Inflammatory macrophage treated with lipopolysaccharide for 4 hours (primary cell): ENCODE measurements at regions not wholly inside any gene's neighbourhood (a gene's known extent, or its start where the extent isn't known, plus 50 kb on each side); places are given as distances from the start of the nearest gene placed in this dataset.

Source experiments
- DNase-seq: peaks from one replicate; pipeline ENCODE4 v3.0.0-alpha.2; 2020

DNA sequence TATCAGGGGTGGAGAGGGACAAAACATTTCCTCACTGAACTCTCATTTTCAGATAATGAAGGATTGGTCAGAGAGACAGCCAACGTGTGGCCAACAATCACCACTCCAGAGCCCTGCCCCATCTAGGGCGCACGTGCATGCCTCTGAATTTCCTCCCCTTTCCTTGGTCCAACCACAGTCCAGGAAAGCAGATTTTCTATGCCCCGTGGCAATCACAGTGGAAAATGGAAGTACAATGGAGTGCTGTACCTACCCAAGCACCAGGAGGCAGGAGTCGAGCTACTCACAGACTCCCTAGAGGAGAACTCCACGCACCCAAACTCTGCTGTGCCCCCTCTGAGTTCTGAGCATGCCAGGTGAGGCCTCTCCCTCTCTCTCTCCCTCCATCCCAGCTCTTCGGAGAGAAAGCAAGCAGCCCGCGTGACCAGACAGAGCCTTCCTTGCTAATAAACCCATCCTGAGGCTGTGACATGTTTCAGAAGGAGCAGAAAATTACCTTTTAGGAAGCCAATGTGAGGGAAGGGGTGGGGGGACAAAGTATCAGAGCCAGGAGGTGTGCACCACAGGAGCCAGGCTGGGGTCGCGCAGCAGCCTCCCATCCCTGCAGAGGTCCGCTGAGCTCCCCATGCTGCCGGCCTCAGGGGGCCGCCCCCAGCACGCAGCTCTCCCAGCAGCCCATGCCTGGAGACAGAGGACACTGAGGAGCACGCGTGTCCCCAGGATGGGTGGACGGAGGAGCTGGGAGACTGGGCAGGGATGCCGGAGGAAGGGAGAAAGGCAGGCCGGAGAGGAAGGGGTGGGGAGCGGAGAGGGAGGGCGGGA, 73.4 kb downstream of the PITPNM2 start:
- DNase-seq: no peak

DNA sequence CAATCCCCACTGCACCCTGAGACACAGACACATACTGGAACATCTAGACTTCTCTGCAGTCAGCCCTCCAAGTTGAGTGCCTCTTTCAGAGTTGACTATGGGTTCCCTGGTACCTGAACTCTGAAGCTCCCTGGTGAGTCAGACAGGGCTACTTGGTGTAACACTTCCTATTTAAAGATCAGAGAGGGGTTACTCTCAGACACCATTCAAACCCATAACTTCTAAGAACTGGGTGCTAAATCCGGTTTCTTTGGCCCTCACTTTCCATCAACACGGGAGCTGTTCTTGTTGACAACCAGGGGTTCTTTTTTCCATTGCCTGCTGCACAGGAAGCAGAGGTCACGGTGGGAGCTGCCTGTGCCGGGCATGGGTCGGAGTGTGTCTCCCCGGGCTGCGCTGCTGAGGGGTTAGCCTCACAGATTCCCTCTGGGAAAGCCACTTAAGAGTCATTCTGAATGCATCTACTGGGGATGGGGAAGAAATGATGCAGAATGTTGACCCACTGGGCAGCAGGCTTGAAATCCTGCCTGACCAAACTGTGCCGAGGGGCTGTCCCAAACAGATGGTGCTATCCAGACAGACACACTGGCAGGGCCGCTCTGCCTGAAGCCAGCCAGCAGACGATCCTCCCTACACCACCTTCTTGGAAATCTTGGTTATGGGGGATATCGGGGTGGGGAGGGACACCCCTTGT, 74.1 kb downstream of the PITPNM2 start:
- no peak for DNase-seq

DNA sequence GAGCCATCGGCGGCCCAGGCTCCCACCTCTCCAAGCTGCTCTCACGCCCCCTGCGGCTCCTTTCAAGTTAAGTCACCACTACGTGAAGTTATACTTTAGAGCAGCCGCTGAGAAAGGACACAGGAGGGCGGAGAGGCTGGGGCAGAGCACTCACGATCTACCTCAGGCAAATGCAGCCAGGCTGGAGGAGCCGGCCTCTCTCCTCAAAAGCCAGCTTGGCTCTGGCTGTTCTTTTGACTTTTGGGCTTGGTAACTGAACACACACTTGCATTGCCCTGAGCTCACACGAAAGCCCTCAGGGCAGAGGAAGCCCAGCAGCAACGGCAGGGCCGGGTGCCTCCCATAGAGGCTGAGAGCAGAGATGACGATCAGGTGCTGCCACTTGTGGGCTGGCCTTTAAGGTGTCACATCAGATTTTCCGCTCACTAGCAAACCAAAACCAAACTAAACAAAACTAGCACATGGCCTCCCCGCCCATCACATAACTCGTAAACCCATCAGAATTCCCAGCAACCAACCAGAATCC, 75.2 kb downstream of the PITPNM2 start:
- DNase-seq: no peak

DNA sequence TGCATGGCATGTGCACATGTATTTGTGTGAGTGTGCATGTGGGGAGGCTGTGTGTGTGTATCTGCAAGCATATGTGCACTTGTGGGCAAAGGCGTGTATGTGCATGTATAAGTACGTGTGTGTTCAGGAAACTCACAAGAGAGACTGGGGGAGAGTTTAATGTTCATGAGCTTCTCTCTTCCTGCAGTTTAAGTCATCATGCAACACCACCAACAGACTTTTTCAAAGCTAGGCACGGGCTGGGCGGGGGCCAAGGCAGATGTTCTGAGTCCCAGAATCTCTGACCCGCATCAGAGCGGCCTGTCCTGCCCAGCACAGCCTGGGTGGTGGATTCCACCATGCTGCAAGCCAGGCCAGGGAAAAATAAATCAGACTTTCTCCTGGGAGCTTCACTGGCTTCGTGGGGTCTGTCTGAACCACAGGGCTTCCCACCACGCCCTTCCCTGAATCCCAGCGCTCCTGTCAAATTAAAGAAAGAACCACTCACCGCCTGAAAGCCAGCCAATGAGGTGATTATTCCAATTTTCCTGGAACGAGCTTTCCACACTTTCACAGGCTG, 75.7 kb downstream of the PITPNM2 start:
- DNase-seq: no peak

DNA sequence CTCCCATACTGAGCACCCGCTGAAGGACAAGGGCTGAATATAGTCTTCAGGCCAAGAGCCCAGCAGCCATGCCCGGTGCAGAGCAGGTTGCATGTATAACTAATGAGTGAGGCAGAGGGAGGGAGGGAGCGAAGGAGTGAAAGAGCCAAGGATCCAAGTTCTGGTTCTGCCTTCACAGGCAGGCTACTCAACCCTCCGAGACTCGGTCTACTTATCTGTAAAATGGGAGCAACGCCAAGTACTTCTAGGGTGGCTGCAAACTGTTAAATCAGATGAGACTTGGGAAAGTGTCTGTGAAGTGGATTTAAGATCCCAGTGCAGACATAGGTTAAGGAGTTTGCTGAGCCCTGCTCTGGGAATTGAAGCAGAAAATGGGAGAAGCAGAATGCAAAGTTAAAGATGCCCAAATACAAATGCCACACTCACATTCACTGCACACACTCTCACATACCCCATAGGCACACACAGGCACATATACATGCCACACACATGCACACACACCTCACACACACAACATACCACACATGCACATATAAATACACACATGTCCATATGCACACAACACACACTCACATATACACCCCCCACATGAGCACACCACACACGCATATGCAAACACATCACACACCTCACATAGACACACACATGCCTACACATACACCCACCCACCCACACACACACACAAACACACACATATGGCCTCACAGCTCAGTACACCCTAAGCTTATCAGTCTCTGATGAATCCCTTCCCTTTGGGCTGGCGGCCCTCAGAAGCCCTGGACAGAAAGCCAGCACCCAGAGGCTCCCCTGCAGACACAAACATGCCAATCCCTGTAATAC, 76.7 kb downstream of the PITPNM2 start:
- DNase-seq: no peak

DNA sequence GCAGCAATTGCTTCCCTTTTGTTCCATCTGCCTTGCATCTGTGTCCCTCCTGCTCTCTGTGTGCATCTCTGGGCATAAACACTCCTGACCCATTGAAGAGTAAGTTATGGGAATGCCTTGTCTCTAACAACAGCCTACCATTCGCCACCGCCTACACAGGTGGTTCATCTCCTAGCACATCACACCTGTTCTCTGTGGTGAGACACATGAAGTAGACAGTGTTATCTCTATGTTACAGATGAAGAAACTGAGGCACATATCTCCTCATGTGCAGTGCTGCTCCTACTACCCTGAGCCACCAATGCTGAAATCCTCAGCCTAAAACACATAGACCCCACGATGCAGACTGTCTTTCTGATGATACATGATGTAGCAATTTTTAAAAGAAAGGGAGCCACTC, 77.6 kb downstream of the PITPNM2 start:
- DNase-seq: no peak

DNA sequence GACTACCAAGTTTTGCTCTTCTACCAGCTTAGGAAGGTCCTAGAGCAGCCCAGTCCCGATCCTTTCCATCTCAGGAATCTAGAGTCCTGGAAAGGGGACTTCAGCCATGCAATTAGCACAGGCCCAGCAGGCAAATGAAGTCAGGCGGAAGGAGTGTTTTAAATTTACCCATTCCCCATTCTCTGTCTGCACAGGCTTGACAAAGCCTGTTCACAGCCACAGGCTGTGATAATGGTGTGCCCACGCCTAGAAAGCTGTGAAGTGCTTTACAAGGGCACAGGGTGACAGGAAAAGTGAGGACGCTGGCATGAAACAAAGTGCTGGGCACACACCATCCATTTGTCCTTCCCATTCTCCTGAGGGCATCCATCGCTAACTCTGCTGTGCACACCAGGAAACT, 79.0 kb downstream of the PITPNM2 start:
- DNase-seq: no peak

DNA sequence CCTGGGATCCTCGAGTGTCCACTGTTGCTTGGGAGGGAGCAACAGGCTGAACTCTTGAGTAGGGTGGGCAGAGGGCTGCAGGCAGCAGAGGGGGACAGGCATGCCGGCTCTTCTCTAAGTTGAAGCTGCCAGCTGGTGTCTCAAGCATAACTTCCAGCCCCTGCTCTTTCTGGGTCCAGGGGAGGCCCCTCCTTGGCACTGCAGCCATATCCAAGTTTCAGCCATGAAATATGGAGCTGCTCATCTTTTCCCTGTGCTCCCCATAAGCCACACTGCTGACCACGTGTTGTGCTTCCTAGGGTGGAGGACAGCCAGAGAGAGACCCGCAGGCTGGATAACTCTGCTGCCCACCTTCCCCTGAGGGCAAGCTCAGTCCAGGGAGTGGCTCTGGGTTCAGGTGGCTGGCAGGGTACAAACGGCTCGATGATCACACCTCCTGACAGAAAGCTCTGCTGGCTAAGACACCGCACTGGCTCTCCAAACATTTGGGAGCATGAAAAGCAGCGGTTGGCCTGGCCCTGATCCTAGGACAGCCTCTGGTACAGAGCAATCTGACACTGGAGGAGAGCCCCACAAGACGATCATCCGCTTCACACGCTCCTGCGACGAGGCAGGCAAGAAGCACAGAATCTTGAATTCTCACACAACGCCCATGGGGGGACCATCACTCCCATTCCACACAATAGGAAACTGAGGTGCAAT, 79.6 kb downstream of the PITPNM2 start:
- DNase-seq: no peak

DNA sequence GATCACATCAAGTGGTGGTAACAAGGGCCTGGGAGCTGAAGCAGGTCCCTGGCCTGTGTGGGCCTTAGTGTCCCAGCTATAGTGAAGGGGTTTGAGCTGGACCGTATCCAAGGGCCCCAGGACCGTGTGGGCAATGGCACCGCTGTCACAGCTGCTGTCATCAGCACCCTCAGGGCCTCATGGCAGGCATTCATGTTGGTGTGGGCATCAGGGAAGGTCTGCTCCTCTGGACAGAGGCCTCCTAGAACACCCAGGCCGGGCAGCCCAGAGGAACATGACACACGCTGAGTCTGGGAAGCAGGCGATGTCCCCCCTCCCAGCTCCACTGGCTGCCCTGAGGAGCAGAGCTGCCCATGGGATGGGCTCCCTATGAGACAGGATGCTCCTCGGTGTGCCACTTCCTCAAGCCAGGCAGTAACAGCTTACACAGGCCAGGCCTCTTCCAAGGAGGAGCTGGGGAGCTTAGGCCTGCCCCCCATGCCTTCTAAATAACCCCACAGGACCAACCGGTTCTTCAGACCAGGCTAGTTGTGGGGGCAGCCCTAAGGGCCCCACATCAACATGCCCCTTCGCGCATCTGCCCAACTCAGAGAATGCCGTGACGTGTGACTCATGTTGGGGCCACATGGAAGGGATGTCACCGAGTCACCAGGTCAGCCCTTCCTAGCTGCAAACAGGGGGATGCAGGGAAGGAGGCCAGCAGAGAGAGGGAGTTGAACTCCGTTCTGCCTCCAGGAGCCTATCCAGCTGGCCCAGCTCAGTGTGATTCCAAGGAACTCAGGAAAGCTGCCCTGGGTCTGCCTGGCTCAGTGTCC, 80.4 kb downstream of the PITPNM2 start:
- no peak for DNase-seq

DNA sequence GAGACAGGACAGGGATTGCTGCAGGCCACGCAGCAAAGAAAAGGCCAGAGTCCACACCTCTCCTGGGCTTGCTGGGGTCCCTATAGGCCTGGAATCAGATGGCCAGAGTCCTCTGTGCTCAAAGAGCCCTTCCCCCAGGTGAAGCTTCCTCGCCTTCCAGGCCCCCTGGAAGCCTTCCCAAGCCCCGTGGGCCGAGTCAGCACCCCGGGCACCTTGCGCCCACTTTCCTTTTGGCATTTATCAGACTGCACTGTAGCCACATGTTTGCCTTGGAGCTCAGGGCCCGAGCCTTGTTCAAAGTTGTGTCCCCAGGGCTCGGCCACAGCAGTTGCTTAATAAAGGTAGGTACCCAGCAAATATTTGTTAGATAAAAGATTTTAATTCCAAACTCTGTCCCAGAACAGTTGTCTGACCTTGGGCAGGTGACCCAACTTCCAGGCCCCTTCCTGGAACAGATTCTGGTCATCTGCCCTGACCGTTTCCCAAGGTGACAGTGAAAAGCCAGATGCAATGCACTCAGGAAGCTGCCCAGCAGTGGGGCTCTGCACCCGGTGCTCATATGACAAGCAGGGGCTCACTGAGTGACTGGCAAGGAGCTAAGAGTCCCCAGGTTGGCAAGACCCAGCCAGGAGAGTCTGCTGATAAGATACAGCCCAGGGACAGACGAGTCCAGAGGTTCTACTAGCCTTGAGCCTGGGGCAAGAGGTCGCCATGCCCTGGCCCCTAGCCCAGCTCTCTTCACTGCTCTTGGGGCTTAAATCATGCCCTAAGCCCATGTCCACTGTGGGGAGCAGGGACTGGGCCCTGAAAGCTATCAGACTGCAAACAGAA, 81.2 kb downstream of the PITPNM2 start:
- no peak for DNase-seq

DNA sequence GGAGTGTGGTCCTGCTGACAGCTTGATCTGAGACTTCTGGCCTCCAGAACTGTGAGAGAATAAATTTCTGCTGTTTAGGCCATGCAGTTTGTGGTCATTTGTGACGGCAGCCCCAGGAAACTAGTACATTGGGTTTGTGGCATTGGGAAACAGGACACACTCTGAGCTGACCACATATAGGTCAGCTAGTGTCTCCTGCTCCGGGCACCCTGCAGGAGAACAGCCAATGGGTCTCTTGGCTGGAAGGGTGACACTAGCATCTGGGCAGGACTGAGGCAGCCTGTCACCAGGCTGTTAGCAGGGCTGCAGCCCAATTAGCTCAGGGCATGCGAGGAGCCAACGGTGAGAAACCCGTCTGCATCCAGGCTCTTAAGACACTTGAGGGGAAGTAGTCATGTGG, 83.2 kb downstream of the PITPNM2 start:
- no peak for DNase-seq

DNA sequence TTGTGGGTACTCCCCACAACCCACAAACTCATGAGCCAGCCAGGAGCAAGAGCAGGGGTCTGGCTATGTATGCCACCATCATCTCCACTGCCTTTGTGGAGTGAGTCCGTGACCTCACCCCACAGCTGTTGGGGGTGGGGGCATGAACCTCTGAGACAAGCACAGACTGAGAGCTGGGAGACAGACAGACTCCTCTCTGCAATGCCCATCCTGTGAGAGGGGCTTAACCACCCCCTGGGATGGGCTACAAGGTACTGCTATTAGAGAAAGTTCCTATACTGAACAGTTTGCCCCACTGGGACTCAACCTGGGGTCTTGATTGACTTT, 84.5 kb downstream of the PITPNM2 start:
- DNase-seq: no peak

DNA sequence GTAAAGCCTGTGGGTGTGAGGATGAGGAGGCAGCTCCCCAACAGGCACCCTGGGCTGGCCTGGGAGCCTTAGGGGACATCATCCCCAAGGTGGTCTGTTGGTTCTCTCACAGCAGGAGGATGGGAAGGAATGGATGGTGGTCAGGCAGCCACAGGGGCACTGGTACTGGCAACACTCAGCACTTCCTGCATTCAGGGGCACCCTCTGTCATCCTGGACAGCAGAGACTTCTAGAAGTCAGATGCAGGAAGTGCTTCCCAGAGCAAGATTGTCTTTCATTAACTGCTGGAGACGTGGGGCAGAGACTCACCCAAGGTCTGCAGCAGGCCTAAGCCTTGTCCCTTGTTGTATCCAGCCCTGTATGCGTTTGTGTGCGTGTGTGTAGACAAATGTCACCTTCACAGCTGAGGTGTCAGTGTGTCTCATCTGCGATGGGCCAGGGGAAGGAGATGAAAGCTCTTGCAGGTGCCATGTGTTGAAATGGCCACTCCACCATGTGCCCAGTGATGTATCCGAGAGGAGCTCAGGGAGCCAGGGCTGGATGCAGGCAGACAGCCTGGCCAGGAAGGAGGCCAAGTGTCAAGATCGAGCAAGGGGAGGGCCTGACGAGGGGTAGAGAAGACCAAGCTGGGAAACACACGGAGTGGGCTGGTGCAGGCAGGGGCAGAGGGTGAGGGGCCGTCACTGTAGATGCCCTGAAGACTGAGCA, 85.1 kb downstream of the PITPNM2 start:
- no peak for DNase-seq

DNA sequence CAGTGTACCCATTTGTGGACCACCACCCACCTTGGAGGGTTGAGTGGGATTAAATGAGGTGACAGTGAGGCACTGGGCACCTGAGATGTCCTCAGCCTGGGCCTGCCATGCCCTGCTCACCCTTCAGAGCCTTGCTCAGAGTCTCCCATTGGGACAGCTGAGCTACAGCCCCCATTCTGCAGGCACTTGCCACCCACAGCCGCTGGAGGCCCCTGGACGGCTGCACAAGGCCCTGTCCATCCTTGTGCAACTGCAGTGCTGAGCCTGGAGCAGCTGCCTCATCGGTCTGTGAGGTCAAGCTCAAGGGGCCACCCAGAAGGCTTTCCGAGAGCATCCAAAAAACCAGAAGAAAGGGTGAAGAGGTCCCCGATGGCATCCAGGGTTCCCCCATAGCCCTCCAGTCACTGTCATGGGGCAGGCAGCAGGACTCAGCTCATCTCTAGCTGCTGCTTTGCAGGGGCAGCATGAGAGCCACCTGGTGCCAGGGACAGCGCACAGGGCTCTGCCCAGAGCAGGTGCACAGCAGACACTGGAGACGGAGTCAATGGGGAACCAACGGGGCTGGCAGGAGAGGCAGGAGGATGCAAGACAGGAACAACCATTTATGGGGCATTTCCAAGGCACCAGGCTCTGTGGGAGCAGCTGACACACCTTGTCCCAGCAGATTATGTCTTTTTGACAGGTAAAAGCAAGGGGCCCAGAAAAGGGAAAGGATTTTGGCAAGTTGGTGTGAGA, 84.6 kb downstream of the ARL6IP4 start:
- no peak for DNase-seq

DNA sequence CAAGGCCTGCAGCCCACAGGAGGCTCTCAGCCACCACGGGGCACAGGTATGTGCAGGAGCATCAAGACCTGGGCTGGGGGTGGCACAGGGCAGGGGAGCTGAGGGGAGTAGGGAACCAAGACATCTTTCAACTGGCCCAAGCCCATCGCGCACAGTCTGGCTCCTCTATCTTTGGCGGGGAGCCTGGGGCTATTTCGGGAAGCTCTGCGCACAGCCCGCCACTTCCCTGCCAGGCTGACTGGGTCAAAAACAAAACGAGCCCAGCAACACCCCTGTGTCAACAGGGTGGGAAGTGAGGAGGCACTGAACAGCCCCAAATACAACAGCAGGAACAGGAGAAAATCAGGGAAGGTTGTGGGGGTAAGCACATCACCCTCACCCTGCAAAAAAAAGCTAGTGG, 83.9 kb downstream of the ARL6IP4 start:
- DNase-seq: no peak

DNA sequence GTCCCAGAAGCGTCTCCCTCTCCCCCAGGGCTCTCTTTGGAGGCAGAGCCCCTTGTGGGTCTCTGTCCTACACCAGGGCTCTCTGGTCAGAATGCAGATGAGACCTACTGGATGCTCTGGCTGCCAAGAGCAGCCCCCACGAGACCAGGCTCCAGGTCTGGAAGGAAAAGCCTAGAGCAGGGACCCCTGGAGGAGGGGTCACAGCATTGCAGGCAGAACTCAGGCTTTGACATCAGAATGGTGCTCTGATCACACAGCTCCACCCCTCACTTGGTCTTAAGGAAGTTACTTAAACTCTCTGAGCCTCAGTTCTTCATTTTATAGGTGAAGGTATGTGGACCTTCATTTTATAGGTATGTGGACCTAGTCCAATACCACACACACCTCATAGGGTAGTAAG, 83.1 kb downstream of the ARL6IP4 start:
- DNase-seq: peak; percentile 9

DNA sequence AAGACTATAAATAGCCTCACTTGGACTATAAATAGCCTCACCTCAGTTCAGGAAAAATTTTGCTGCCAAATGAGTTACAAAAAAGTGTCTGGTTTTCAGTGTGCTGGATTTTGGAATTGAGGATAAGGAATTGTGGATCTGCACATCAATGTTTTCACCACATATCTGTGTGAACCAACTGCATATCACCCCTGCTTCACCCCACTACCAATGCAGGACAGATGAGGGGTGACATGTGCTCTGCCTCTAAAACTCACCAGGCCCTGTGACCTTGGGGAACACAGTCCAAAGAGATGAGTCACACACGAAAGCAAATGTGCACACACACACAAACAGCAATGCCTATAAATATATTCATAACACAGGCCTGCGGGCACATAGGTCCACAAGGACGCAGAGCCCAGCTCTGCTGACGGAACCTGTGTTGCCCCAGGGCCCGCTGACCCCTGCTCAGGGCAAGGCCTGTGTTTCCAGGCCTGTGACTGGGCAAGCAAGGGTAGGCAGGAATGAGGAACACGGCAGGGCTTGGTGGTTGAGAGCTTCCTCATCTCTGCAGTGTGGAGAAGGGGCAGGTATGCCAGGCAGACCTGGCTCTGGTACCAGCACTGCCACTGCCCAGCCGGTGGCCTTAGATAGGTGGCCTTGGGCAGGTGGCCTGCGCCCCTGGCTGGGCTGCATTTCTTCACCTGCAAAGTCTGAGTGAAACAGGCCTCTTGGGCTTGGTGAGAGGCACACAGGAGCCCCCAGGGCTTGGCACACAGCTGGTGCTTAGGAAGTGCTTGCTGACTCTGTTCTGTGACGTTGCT, 82.4 kb downstream of the ARL6IP4 start:
- peak; percentile 64 for DNase-seq

DNA sequence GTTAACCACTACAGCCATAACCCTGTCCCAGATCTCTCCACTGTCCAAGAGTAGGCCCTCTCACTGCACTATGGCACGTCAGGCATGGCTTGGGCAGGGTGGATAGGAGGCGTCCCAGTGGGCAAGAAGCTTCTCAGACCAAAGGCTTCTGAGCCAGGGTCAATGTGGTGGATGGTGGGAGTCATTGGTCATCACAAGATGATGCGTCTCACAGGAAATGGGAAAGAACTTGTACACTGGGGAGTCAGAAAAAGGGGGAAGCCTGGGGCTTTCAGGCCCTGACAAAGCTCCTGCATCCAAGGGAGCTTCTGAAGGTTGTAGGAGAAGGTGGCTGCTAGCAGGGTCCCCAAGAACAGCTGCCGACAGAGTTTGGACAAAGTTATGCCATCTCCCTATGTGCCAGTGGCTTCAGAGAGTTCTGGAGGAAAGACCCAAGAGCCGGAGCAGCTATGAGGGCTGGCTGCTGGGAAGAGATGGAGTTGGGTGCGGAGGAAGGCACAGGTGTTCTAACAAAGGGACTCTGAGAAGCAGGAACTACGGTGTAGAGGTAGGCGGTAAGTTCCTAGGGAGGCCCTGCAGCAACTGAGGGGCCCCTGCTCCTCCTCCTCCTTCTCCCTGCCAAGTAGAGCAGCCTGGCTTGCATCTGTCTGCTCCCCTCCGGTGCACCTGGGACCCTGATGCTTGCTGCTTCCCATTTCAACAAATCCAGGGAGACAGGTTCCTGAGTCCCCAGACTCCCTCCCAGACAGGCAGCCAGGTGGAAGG, 81.1 kb downstream of the ARL6IP4 start:
- DNase-seq: peak; percentile 34
